Activated naive CD8-positive, alpha-beta T cell treated with anti-CD3 and anti-CD28 coated beads, Interleukin-2, amount 50 U/mL, for 24 hours (primary cell): ENCODE measurements at regions not wholly inside any gene's neighbourhood (a gene's known extent, or its start where the extent isn't known, plus 50 kb on each side); places are given as distances from the start of the nearest gene placed in this dataset.
"Not testable (repeated sequence)": the region's sequence is repeated elsewhere in the genome, so short reads cannot be mapped to it uniquely, and the experiment has no call there.

ENCODE experiments used
- ATAC-seq: fragments of 150-1000 bp; cut with Tn5 transposase; one replicate; pipeline ENCODE4 v1.10.0; 2021
- DNase-seq: peaks from one replicate; pipeline ENCODE4 v3.0.0; 2021
- H3K27ac Mint-ChIP-seq: one replicate; pipeline ENCODE4 v1.8.0; 2021; ENCODE audit warnings: mild to moderate bottlenecking, mixed read lengths
- H3K27me3 Mint-ChIP-seq: one replicate; pipeline ENCODE4 v1.8.0; 2021; ENCODE audit warnings: mixed read lengths
- H3K36me3 Mint-ChIP-seq: one replicate; pipeline ENCODE4 v1.8.0; 2021; ENCODE audit warnings: low read depth, mixed read lengths
- H3K4me1 Mint-ChIP-seq: one replicate; pipeline ENCODE4 v1.8.0; 2021; ENCODE audit warnings: mixed read lengths
- H3K4me3 Mint-ChIP-seq: one replicate; pipeline ENCODE4 v1.8.0; 2021; ENCODE audit warnings: mild to moderate bottlenecking, moderate library complexity, mixed read lengths
- H3K9me3 Mint-ChIP-seq: one replicate; pipeline ENCODE4 v1.8.0; 2021; ENCODE audit warnings: mixed read lengths

DNA sequence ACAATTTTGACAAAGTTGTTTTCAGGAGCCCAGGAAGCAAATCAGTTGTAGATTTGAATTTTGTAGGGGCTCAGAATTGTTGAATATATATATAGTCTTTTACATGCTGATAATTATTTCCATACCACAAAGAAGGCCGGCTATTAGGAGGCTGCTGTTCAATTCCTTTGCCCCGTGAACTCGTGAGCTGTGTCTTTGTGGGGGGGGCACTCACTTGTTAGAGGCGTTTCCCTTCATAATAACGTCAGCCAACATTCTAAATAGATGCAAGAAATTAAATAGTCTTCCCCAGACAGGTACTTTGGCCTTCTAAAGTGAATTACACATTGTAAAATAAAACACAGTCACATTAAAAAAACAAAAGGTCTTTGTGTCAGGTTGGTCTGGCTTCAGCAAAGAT is 138.7 kb downstream of the DEFB131A start:
- not testable (repeated sequence) for H3K4me1 Mint-ChIP-seq, ATAC-seq, H3K27ac Mint-ChIP-seq, H3K27me3 Mint-ChIP-seq, DNase-seq, H3K4me3 Mint-ChIP-seq, H3K36me3 Mint-ChIP-seq
- H3K9me3 Mint-ChIP-seq: peaks cover 17% of the 10 kb centered on the region

DNA sequence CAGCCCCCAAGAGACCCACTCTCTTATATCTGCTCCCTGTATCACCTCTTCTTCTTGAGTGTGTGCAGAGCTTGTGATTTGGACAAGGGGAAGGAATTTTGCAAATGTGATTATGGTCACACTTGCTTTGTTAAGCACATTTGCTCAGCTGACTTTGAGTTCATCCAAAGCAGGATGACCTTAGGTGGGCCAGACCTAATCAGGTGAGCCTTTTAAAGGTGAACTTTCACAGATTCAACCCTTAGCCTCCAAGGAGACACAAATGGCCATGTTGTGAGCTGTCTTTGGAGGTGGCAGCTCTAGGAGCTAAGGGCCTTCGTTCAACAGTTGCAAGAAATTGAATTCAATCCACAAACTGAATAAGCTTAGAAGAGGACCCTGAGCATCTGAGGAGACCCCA is 147.8 kb downstream of the DEFB131A start:
- H3K9me3 Mint-ChIP-seq: peaks cover 17% of the 10 kb centered on the region
- H3K4me3 Mint-ChIP-seq: no peak overlapping the region
- no peaks in the 10 kb centered on the region for H3K4me1 Mint-ChIP-seq
- ATAC-seq: no peak
- no peak overlapping the region for H3K27ac Mint-ChIP-seq
- H3K36me3 Mint-ChIP-seq: peaks cover 8% of the 10 kb centered on the region
- no peaks in the 10 kb centered on the region for H3K27me3 Mint-ChIP-seq
- no peak for DNase-seq

- H3K4me1 Mint-ChIP-seq: no peaks in the 10 kb centered on the region
- peaks cover 8% of the 10 kb centered on the region for H3K36me3 Mint-ChIP-seq
- H3K4me3 Mint-ChIP-seq: no peak overlapping the region
Observed at GRCh38 chr4:9594948-9595347, 150.7 kb downstream of the DEFB131A start.

GRCh38 chr4:9595531-9595930 is 151.3 kb downstream of the DEFB131A start:
- H3K36me3 Mint-ChIP-seq, H3K4me3 Mint-ChIP-seq, H3K4me1 Mint-ChIP-seq, ATAC-seq, H3K27ac Mint-ChIP-seq, H3K27me3 Mint-ChIP-seq, DNase-seq: not testable (repeated sequence)
- peaks cover 17% of the 10 kb centered on the region for H3K9me3 Mint-ChIP-seq

More at GRCh38 chr4:9594948-9595347, 150.7 kb downstream of the DEFB131A start:
- no peaks in the 10 kb centered on the region for H3K27me3 Mint-ChIP-seq
- H3K9me3 Mint-ChIP-seq: peaks cover 17% of the 10 kb centered on the region
- no peak for ATAC-seq
- DNase-seq: no peak
- no peak overlapping the region for H3K27ac Mint-ChIP-seq

DNA sequence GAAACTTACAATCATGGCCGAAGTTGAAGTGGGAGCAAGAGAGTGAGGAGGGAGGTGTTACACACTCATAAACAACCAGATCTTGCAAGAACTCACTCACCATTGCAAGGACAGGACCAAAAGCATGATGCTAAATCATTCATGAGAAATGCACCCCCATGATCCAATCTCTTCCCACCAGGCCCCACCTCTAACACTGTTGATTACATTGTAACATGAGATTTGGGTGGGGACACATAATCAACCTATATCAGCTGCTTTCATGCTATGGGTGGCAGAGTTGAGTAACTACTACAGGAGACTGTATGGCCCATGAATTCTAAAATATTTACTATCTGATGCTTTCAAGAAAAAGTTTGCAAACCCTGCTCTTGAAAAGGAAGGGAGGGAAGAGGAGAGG is 155.1 kb downstream of the DEFB131A start:
- no peak for DNase-seq
- peaks cover 17% of the 10 kb centered on the region for H3K9me3 Mint-ChIP-seq
- no peak overlapping the region for H3K27ac Mint-ChIP-seq
- H3K4me3 Mint-ChIP-seq: no peak overlapping the region
- H3K4me1 Mint-ChIP-seq: peaks cover 31% of the 10 kb centered on the region
- no peak for ATAC-seq
- H3K27me3 Mint-ChIP-seq: no peaks in the 10 kb centered on the region
- peaks cover 2% of the 10 kb centered on the region for H3K36me3 Mint-ChIP-seq

DNA sequence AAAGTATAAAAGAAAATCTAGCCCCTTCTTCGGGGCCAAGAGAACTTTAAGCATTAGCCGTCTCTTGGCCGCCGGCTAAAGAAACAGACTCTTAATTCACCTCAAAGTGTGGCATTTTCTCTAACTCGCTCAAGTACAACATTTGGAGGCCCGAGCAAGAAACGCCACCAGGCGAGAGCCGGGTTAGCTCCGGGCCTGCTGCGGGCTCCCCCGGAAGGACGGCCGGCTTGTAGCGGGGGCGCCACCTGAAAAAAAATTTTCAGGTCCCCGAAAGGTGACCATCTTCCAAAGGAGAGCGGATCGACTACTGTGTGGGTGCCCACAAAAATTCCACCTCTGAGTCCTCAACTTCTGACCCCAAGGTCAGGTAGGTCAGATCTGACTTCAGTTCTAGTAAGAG is 156.0 kb downstream of the DEFB131A start:
- Mint-ChIP-seq H3K9me3 (peaks cover 14% of the 10 kb centered on the region), H3K27ac (no peak overlapping the region), H3K4me3 (no peak overlapping the region), H3K4me1 (peaks cover 40% of the 10 kb centered on the region), H3K27me3 (no peaks in the 10 kb centered on the region), H3K36me3 (peaks cover under 1% of the 10 kb centered on the region)
- ATAC-seq (no peak), DNase-seq (no peak)

- no peaks in the 10 kb centered on the region for H3K36me3 Mint-ChIP-seq
- DNase-seq (no peak), ATAC-seq (no peak)
- no peak overlapping the region for H3K4me3 Mint-ChIP-seq
- H3K9me3 Mint-ChIP-seq: no peaks in the 10 kb centered on the region
- H3K27me3 Mint-ChIP-seq: no peaks in the 10 kb centered on the region
- H3K4me1 Mint-ChIP-seq: peaks cover 49% of the 10 kb centered on the region
- no peak overlapping the region for H3K27ac Mint-ChIP-seq
Observed at GRCh38 chr4:9602389-9602914, 158.2 kb downstream of the DEFB131A start.

GRCh38 chr4:9604031-9604892 is 160.0 kb downstream of the DEFB131A start:
- peak; percentile 17 for DNase-seq
- ATAC-seq, H3K9me3 Mint-ChIP-seq, H3K36me3 Mint-ChIP-seq, H3K27me3 Mint-ChIP-seq: not testable (repeated sequence)
- peak overlapping the region; percentile 84 for H3K4me3 Mint-ChIP-seq
- H3K4me1 Mint-ChIP-seq: peaks cover 52% of the 10 kb centered on the region
- H3K27ac Mint-ChIP-seq: peak overlapping the region; percentile 95

GRCh38 chr4:9604893-9605190 is 160.6 kb downstream of the DEFB131A start:
- H3K36me3 Mint-ChIP-seq, H3K9me3 Mint-ChIP-seq, DNase-seq, H3K27me3 Mint-ChIP-seq, ATAC-seq: not testable (repeated sequence)
- H3K27ac Mint-ChIP-seq: peak overlapping the region; percentile 95
- H3K4me3 Mint-ChIP-seq: peak overlapping the region; percentile 84
- H3K4me1 Mint-ChIP-seq: peaks cover 52% of the 10 kb centered on the region

- H3K9me3 Mint-ChIP-seq: no peaks in the 10 kb centered on the region
- H3K36me3 Mint-ChIP-seq: no peaks in the 10 kb centered on the region
- peaks cover 30% of the 10 kb centered on the region for H3K4me1 Mint-ChIP-seq
- no peaks in the 10 kb centered on the region for H3K27me3 Mint-ChIP-seq
- H3K27ac Mint-ChIP-seq: no peak overlapping the region
- no peak for DNase-seq
- no peak for ATAC-seq
- H3K4me3 Mint-ChIP-seq: no peak overlapping the region
Observed at GRCh38 chr4:9608300-9608699, 164.1 kb downstream of the DEFB131A start.

GRCh38 chr4:9610321-9610720 is 166.1 kb downstream of the DEFB131A start:
- peaks cover 11% of the 10 kb centered on the region for H3K4me1 Mint-ChIP-seq
- not testable (repeated sequence) for H3K9me3 Mint-ChIP-seq, ATAC-seq, H3K27ac Mint-ChIP-seq, H3K36me3 Mint-ChIP-seq, H3K27me3 Mint-ChIP-seq, DNase-seq, H3K4me3 Mint-ChIP-seq

- no peak for DNase-seq
- Mint-ChIP-seq H3K4me3 (no peak overlapping the region), H3K36me3 (no peaks in the 10 kb centered on the region), H3K27ac (no peak overlapping the region), H3K9me3 (no peaks in the 10 kb centered on the region), H3K4me1 (peaks cover 4% of the 10 kb centered on the region), H3K27me3 (no peaks in the 10 kb centered on the region)
- ATAC-seq: no peak
Observed at GRCh38 chr4:9611101-9611500, 166.9 kb downstream of the DEFB131A start.

DNA sequence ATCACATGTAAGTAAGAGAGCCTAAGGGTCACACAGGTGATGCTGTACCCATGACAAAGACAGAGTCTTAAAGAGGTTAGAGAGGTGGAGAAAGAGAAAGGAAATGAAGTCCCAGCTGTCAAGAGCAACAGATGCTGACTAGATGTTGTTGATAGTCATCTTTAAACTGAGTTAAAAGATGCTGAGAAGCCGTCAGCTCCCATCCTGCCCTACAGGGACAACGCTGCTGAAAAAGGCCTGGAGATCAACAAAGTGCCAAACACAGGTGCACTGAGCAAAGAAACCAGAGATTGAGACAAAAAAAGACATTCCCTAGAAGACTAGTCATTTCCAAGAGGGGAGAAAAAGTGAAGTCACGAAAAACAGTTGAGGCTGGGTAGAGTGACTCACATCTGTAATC is 145.0 kb upstream of the DRD5 start:
- not testable (repeated sequence) for H3K9me3 Mint-ChIP-seq, H3K4me3 Mint-ChIP-seq, H3K36me3 Mint-ChIP-seq, H3K27ac Mint-ChIP-seq, H3K4me1 Mint-ChIP-seq, H3K27me3 Mint-ChIP-seq, ATAC-seq, DNase-seq

- H3K4me1 Mint-ChIP-seq, H3K9me3 Mint-ChIP-seq, H3K27ac Mint-ChIP-seq, ATAC-seq, H3K4me3 Mint-ChIP-seq, H3K27me3 Mint-ChIP-seq, H3K36me3 Mint-ChIP-seq: not testable (repeated sequence)
- peak; percentile 2 for DNase-seq
Observed at GRCh38 chr4:9659678-9660077, 121.8 kb upstream of the DRD5 start.

- not testable (repeated sequence) for H3K27me3 Mint-ChIP-seq, H3K4me1 Mint-ChIP-seq, H3K36me3 Mint-ChIP-seq, H3K27ac Mint-ChIP-seq, H3K9me3 Mint-ChIP-seq, ATAC-seq, H3K4me3 Mint-ChIP-seq, DNase-seq
Observed at GRCh38 chr4:9660955-9661354, 120.5 kb upstream of the DRD5 start.
